GM12873 (cell line): ENCODE measurements at regions not wholly inside any gene's neighbourhood (a gene's known extent, or its start where the extent isn't known, plus 50 kb on each side); places are given as distances from the start of the nearest gene placed in this dataset.

Source experiments
- CTCF ChIP-seq: IDR thresholded peaks from 2 replicates; pipeline ENCODE4 v1.5.1; 2012; ENCODE audit warnings: low read depth, mild to moderate bottlenecking, moderate library complexity, low read length, control low read depth; ENCODE audit not compliant: insufficient read depth; ENCODE audit errors: missing control alignments

GRCh38 chr20:58056921-58057686, 171.3 kb downstream of the ANKRD60 start:
- TF ChIP-seq CTCF = no peak

GRCh38 chr20:58056021-58056591, 172.3 kb downstream of the ANKRD60 start:
- TF ChIP-seq CTCF = no peak

- TF ChIP-seq CTCF = no peak
Observed at GRCh38 chr20:58054780-58055373, 173.6 kb downstream of the ANKRD60 start.

- no peak for TF ChIP-seq CTCF
Observed at GRCh38 chr20:58054082-58054779, 174.2 kb downstream of the ANKRD60 start.

GRCh38 chr20:58053391-58054055, 174.9 kb downstream of the ANKRD60 start:
- TF ChIP-seq CTCF = no peak

DNA sequence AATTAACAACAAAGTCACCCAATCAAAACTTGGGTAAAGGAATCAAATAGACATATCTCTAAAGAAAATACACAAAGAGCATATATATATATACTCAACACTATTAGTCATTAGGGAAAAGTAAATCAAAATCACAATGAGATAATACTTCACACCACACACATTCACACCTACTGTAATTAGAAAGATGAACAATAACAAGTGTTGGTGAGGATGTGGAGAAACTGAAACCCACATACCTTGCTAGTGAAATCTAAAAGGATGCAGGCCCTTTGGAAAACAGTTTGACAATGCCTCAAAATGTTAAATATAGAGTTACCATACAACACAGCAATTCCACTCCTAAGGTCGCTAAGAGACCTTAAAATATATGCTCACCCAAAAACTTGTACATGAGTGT, 177.1 kb downstream of the ANKRD60 start:
- no peak for TF ChIP-seq CTCF
